Kidney (tissue), 13 donors: ENCODE measurements at regions not wholly inside any gene's neighbourhood (a gene's known extent, or its start where the extent isn't known, plus 50 kb on each side); places are given as distances from the start of the nearest gene placed in this dataset.

Experiments used
- DNase-seq, 5 donors: peaks; one replicate each; pipeline ENCODE4 v3.0.0-alpha.2; 2013 to 2020
- FAIRE-seq: peaks from 2 replicates; lab custom pipeline; 2012; peaks lifted over from hg19 to GRCh38; lab: Jason Lieb, UNC
- H3K27ac ChIP-seq, 2 donors: one replicate each; pipeline ENCODE4 v1.7.0; 2013; ENCODE audit warnings: low read depth in 2 of 2, low read length in 2 of 2, inconsistent platforms in 1 of 2
- H3K27me3 ChIP-seq: one replicate; pipeline ENCODE4 v1.7.1; 2013; ENCODE audit warnings: low read length, inconsistent platforms; ENCODE audit not compliant: control insufficient read depth, insufficient read depth
- H3K36me3 ChIP-seq, 3 donors: one replicate each; pipeline versions ENCODE4 v1.7.0 to v1.7.1; 2013; ENCODE audit warnings: low read length in 3 of 3, control low read depth in 1 of 3, inconsistent platforms in 1 of 3; ENCODE audit not compliant: insufficient read depth in 3 of 3, control insufficient read depth in 2 of 3
- H3K4me1 ChIP-seq, 3 donors: one replicate each; pipeline versions ENCODE4 v1.7.0 to v1.7.1; 2013; ENCODE audit warnings: low read length in 3 of 3, inconsistent platforms in 1 of 3, low read depth in 1 of 3; ENCODE audit not compliant: control insufficient read depth in 2 of 3, insufficient read depth in 2 of 3
- H3K4me3 ChIP-seq, 3 donors: one replicate each; pipeline versions ENCODE4 v1.7.0 to v1.8.1; 2013; ENCODE audit warnings: low read length in 3 of 3, control low read depth in 1 of 3, inconsistent platforms in 1 of 3
- H3K9ac ChIP-seq, 3 donors: one replicate each; pipeline versions ENCODE4 v1.7.0 to v1.7.1; 2013; ENCODE audit warnings: low read length in 3 of 3, control low read depth in 1 of 3, inconsistent platforms in 1 of 3
- H3K9me3 ChIP-seq, 3 donors: one replicate each; pipeline versions ENCODE4 v1.7.0 to v1.7.1; 2013; ENCODE audit warnings: low read length in 3 of 3, control low read depth in 1 of 3, inconsistent platforms in 1 of 3; ENCODE audit not compliant: control insufficient read depth in 2 of 3, insufficient read depth in 1 of 3
- intact Hi-C: fragments of 100-400 bp; cut with DNase I; formaldehyde crosslinking; loops from one replicate; pipeline ENCODE4 v1.11.1; 2022
- TF ChIP-seq, protein P1 (sequence below): IDR thresholded peaks from 3 replicates; pipeline ENCODE4 v1.5.1; 2012; ENCODE audit warnings: mild to moderate bottlenecking, moderate library complexity, borderline replicate concordance; ENCODE audit not compliant: insufficient read depth; ENCODE audit errors: extremely low read depth
- donor health status: control.
- donor health status: control.
- donor health status: control.
- donor health status: control.
- donor health status: control.
- donor health status: DM: yes; HTN: yes; CAD: no.
- donor health status: Normal renal cell carcinoma (clear cell type).

DNA sequence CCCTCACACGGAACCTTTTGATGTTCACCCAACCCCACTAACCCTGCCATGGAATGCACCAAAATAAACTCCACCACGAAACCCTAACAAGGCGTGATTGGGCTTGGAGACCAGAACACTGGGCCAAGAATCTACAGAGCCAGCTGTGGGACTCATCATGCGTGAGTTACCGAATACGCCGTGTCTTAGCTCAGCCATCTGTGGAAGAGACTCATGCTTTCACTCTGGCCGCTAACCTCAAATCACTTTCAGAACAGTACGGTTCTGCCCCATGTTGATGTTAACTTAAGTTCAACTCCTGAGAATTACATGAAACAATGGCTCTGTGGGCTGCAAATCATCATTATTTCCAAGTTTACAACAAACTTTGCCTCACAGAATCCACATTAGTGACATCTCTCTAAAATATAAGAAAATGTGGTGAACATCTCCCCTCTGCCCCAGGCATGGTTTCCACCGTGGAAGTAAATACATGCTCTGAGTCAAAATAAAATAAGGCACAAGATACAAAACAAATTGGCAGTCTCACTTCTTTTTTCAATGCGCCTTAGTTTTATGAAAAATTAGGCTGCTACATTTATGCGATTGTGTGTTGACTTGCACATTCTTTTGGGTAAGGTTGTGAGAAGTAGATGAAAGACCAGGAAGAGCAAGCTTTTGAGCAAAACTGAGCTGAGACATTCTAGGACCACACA lies 308.9 kb upstream of the EXOC2 start:
- H3K4me1 ChIP-seq: no peaks in the 10 kb centered on the region
- intact Hi-C loops: no loop called here
- H3K9me3 ChIP-seq: no peaks in the 10 kb centered on the region
- no peak overlapping the region for H3K9ac ChIP-seq
- H3K27me3 ChIP-seq: no peaks in the 10 kb centered on the region
- FAIRE-seq: no peak
- TF ChIP-seq, protein P1, sequence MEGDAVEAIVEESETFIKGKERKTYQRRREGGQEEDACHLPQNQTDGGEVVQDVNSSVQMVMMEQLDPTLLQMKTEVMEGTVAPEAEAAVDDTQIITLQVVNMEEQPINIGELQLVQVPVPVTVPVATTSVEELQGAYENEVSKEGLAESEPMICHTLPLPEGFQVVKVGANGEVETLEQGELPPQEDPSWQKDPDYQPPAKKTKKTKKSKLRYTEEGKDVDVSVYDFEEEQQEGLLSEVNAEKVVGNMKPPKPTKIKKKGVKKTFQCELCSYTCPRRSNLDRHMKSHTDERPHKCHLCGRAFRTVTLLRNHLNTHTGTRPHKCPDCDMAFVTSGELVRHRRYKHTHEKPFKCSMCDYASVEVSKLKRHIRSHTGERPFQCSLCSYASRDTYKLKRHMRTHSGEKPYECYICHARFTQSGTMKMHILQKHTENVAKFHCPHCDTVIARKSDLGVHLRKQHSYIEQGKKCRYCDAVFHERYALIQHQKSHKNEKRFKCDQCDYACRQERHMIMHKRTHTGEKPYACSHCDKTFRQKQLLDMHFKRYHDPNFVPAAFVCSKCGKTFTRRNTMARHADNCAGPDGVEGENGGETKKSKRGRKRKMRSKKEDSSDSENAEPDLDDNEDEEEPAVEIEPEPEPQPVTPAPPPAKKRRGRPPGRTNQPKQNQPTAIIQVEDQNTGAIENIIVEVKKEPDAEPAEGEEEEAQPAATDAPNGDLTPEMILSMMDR: no peak
- H3K36me3 ChIP-seq: no peaks in the 10 kb centered on the region
- no peak for DNase-seq
- H3K4me3 ChIP-seq: no peak overlapping the region
- H3K27ac ChIP-seq: no peak overlapping the region

- no peaks in the 10 kb centered on the region for H3K4me1 ChIP-seq
- no peaks in the 10 kb centered on the region for H3K9me3 ChIP-seq
- FAIRE-seq: no peak
- DNase-seq: no peak
- H3K27me3 ChIP-seq: no peaks in the 10 kb centered on the region
- intact Hi-C loops: no loop called here
- no peak overlapping the region for H3K9ac ChIP-seq
- no peaks in the 10 kb centered on the region for H3K36me3 ChIP-seq
- TF ChIP-seq, protein P1: no peak
- H3K27ac ChIP-seq: no peak overlapping the region
- no peak overlapping the region for H3K4me3 ChIP-seq
These were observed 306.6 kb upstream of the EXOC2 start for GRCh38 chr6:999552-999951.

DNA sequence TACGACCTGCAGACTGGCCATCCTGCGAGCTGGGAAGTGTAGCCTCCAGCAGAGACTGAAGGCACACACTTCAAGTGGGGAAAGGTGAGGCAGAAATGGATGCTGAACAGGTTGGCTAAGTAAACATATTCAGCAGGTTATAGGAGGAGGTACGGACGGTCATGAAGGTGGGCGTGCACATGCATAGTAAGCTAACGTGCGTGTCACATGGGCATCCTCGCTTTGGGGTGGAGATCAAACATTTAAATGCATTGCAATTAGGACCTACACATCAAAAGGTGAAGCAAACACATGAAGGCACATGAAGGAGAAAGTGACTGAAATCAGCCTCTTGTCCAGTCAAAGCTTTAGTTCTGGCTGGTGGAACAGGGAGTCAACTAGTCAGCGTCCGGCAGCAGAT lies 305.6 kb upstream of the EXOC2 start:
- intact Hi-C loops: no loop called here
- Histone ChIP-seq H3K27me3 (no peaks in the 10 kb centered on the region), H3K27ac (no peak overlapping the region), H3K9me3 (no peaks in the 10 kb centered on the region), H3K36me3 (no peaks in the 10 kb centered on the region), H3K4me1 (no peaks in the 10 kb centered on the region), H3K4me3 (no peak overlapping the region), H3K9ac (no peak overlapping the region)
- TF ChIP-seq, protein P1: no peak
- DNase-seq: no peak
- FAIRE-seq: no peak
